Activated CD8-positive, alpha-beta memory T cell treated with anti-CD3 and anti-CD28 coated beads, Interleukin-2, amount 50 U/mL, for 24 hours (primary cell): ENCODE measurements at regions not wholly inside any gene's neighbourhood (a gene's known extent, or its start where the extent isn't known, plus 50 kb on each side); places are given as distances from the start of the nearest gene placed in this dataset.

Source experiments
- DNase-seq: peaks from one replicate; pipeline ENCODE4 v3.0.0-alpha.2; 2020; ENCODE audit errors: extremely low read depth

DNA sequence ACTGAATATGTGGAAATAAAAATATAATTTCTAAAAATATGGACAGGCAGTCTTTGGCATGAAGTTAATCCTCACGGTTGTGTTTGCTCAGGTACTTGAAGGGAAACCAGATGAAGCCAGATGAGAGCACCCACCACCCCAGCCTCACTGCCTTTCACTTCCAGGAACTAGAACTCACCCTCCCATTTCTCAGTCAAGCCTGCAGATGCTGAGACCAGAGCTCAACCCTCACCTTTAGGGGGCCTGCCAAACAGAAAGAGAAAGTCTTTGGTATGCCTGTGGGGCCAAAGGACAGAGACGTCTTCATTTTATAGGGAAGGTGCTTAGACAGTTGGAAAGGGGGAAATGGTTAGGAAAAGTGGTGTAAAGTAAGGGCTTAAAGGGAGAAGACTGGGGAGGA, 252.8 kb upstream of the PLET1 start:
- no peak for DNase-seq

GRCh38 chr11:112514011-112514740, 253.5 kb upstream of the PLET1 start:
- no peak for DNase-seq

DNA sequence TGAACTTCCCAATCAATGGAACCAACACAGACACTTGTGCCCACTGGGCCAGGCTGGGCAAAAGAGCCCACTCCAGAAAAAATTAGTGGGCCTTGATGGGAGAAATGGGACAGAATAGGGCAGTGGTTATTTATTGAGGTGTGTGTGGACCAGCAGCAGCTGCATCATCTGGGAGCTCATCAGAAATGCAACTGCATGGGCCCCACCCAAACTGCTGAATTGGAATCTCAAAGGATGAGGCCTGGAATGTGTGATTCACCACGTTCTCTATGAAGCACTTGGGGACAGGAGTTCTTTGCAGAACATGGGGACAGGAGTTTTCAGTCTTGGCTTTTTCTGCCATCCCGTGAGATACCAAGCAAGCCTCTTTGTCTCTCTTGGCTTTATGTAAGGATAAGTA, 255.6 kb upstream of the PLET1 start:
- no peak for DNase-seq

DNA sequence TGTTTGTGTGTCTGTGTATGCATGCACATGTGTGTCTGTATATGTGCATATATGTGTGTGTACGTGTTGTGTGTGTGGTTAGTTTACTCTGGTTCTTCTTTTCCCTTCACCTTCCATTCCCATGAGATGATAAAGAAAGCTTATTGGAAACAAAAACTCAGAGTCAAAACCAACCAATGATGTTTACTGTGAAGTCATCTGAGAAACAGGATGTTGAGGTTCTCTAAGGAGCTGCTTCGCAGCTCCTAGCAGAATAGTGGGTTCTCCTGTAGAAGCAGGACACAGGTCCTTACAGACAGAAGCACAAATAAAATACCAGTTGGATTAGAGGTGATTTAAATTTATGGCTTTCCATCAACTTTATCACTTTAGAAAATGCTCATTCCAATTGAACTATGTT, 256.1 kb upstream of the PLET1 start:
- DNase-seq = no peak

DNA sequence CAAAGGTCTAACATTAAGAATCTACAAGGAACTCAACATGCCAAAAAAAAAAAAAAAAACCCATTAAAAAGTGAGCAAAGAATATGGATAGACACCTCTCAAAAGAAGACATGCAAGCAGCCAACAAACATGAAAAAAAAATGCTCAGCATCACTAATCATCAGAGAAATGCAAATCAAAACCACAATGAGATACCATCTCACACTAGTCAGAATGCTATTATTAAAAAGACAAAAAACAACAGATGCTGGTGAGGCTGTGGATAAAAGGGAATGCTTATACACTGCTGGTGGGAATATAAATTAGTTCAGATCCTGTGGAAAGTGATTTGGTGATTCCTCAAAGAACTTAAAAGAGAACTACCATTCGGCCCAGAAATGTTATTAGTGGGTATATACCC, 257.7 kb upstream of the PLET1 start:
- no peak for DNase-seq

GRCh38 chr11:112519751-112520150, 259.1 kb upstream of the PLET1 start:
- no peak for DNase-seq

- no peak for DNase-seq
Measured at GRCh38 chr11:112520354-112520753, 259.7 kb upstream of the PLET1 start.

DNA sequence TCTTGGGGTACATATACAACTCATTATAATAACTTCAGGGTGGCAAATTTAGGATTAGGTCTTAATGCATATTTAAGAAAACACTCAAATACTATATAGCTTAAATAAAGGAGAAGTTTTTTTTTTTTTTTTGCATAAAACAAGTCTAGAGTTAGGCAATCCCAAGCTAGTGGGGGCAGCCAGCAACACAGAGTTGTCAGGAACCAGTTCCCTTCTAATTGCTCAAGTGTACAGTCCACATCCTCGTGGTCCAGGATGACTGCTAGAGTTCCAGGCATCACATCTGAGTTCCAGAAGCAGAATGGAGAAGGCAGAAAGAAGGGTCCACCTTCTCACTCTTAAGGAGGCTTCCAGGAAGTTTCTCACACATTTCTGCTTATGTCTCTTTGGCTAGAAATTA, 261.9 kb upstream of the PLET1 start:
- DNase-seq = no peak

- DNase-seq = no peak
Measured at GRCh38 chr11:112523031-112523430, 262.4 kb upstream of the PLET1 start.

DNA sequence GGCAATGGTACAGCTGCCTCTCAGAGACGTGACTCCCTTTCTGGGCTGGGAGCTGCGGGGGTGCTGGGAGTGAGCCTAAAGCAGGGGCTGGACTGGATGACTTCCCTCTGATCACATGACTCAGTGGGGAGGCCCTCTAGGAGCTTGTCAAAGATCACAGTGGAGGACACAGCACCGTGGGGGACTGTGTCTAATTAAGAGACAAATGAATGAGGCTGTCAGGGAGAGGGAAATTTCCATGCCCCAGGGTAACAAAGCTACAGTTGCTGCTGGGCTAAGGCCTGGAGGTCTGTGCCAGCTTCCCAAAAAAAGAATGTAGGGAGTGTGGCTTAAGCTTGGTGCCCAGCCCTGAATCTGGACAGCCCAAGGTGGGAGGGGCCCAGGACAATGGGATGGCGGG, 262.8 kb upstream of the PLET1 start:
- no peak for DNase-seq

GRCh38 chr11:112523951-112524350, 263.3 kb upstream of the PLET1 start:
- DNase-seq = no peak

- DNase-seq = no peak
Measured at GRCh38 chr11:112524798-112525197, 264.1 kb upstream of the PLET1 start.

GRCh38 chr11:112525270-112525669, 264.6 kb upstream of the PLET1 start:
- no peak for DNase-seq

- DNase-seq = no peak
Measured at GRCh38 chr11:112525844-112526590, 265.4 kb upstream of the PLET1 start.

DNA sequence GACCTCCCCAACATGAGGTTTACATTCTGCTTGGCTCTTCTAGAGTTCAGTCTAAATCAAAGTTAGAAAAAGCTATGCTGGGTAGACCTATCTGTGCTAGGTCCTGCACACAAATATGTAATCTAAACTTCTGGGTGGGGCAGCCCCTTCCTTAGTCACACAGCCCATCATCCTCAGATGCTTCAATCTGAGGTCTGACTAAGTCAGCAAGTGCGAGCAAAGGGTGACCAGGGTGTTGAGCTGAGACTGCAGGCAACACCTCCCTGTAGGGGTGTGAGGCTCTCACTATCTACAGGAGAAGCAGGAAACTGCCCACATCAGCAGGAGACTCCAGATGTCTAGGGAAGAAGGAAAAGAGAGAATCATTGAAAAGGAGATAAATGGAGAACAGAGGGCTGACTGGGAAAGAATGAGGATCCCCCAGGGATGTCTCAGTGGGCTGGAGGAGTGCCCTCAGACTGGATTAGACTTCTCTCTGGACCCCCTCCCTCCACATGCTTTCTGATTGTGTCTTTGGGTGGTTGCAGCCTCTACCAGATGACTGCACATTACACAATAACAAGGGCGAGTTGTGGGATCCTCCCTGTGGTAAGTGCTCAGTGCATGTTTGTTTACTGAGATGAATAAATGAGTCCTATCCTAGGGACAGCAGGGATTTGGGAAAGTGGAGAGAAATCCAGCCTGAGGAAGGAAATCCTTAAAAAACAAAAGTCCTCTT, 266.2 kb upstream of the PLET1 start:
- DNase-seq = no peak

DNA sequence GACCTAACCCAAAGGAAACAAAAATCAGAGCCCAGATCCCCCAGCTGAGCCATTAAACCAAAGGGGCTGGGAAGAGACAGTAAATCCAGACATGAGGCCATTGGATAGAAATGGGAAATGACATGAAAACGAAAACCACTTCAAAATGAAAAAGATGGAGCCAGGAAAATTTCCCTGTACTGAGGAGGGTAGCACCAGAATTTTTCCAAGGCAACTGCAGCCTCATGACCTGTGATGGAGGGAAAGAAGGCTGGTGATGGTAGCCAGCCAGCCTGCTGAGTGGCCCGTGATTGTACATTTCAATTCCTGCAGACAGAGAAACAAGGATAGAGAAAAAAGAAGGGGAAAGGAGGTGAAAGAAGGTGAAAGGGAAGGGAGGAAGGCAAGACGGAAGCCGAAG, 268.4 kb upstream of the PLET1 start:
- no peak for DNase-seq

GRCh38 chr11:112532506-112532905, 271.8 kb upstream of the PLET1 start:
- DNase-seq = no peak

DNA sequence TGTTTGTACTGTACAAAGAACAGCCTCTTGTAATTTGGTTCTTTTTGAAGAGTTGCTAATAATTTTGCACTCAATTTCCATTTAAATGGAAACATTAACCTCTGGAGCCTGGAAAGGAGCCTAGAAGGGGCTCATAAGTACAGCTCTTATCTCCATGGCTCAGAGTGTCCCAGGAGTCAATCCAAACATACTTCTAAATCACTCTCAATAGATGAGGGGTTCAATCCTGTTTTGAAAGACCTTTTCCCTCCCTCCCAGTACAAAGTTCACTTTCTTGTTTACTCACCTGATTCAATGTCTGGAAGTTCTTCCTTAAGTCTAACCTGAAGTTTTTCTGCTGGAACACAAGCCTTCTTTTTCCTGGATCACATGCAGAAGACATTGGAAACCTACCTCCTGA, 273.0 kb upstream of the PLET1 start:
- DNase-seq = no peak

DNA sequence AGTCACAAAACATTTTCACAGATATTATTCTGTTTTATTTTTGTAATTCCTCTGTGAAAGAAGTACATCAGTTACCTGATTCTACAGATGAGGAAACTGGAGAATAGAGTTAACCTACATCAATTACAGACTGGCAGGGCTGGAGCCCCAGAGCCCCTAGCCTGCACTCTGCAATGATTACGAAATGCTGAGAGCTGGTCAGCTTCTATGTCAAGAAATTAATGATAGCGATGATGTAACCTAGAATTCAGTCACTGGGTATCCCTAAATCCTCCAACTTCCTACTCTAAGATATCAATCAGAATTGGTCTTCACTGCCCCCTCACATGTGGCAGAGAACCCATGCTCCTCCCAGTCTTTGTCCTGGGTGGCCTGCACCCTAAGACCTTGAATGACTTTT, 273.5 kb upstream of the PLET1 start:
- no peak for DNase-seq

DNA sequence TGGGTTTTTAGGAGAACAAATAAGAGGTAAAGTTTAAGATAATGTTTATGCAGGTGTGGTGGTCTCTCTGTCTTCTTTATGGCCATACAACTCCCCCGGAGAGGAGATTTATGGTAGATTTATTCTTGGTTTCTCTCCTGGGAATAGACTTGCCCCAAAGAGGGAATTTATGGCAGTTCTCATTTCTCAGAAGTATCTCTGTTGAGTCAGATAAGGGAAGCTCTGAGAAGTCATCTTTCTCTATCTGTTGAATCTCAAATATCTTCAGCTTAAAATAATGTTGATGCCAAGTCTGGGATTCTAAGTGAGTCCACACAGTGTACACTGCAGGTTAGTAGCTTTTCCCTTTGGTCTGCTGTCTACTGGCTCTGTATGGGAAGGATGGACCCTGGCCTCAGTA, 276.4 kb upstream of the PLET1 start:
- no peak for DNase-seq

GRCh38 chr11:112537846-112538330, 277.2 kb upstream of the PLET1 start:
- DNase-seq = no peak

- DNase-seq = no peak
Measured at GRCh38 chr11:112538534-112539280, 278.0 kb upstream of the PLET1 start.
